NCI-H446 treated with DMSO at 0.1 percent for 48 hours (cell line): ENCODE measurements at regions not wholly inside any gene's neighbourhood (a gene's known extent, or its start where the extent isn't known, plus 50 kb on each side); places are given as distances from the start of the nearest gene placed in this dataset.
A peak's percentile ranks its signal among the peaks of the same experiment; 100 is the strongest.
"Not testable (repeated sequence)": the region's sequence is repeated elsewhere in the genome, so short reads cannot be mapped to it uniquely, and the experiment has no call there.

Experiments used
- DNase-seq: peaks from one replicate; lab custom pipeline; 2025; lab: John Stamatoyannopoulos, UW

DNA sequence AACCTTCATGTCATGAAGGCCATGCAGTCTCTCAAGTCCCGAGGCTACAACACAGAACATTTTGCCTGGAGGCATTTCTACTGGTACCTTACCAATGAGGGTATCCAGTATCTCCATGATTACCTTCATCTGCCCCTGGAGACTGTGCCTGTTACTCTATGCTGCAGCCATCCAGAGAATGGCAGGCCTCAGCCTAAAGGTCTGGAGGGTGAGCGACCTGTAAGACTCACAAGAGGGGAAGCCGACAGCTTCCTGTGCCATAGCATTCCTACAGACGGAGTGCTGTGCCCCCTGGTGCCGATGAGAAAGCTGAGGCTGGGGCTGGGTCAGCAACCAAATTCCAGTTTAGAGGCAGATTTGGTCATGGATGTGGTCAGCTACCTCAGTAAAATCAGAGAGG lies 51.3 kb upstream of the CADPS start:
- no peak for DNase-seq

DNA sequence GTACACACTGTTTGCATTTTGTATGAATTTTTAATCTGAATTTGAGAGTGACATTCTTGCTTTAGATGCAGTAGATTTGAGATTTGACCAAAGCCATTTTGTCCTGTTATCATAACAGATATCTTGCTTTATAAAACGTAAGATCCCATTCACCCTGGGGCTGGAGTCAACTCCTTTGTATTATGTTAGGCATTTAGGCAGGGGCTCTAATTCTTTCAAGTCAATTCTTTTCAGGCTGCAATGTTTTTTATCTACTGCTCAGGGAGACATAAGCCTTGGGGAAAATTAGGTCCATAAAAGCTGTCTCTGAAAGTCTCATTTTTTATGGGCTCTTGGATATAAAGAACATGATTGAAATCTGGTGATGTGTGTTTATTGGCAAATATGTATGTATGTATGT lies 53.0 kb upstream of the CADPS start:
- no peak for DNase-seq

DNA sequence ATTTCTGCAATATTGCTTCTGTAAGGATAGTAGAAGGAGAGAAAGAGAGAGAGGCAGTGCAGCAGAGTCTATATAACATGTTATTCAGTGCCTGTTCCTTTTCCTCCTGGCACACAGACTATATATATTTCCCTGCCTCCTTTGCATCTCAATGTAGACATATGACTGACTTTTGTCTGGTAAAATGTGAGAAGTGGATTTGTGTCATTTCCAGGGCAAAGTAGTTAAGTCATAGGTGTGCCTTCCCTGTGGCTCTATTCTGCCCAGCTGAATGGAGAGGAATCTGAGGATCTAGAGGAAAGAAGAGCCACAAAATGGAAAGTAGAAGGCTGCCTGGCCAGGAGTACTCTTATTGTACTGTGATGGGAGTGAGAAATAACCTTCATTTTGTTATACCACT lies 54.6 kb upstream of the CADPS start:
- DNase-seq, result no peak

DNA sequence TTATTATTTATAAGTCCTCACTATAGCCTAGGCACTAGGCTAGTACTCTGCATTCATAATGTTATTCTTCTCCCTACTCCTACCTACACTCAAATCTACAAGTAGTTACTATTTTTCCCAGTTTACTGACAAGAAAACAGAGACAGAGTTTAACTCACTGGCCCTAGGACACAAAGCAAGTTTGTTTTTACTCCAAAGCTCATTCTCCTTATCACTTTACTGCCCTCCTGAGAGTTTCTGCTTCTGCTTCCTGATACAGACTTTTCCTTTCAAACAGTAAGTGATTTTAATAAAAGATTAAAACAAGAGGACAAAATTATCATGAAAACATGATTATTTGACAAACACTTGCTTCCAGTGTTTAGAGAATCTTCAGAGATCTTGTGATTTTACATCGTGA lies 60.6 kb upstream of the CADPS start:
- no peak for DNase-seq

DNA sequence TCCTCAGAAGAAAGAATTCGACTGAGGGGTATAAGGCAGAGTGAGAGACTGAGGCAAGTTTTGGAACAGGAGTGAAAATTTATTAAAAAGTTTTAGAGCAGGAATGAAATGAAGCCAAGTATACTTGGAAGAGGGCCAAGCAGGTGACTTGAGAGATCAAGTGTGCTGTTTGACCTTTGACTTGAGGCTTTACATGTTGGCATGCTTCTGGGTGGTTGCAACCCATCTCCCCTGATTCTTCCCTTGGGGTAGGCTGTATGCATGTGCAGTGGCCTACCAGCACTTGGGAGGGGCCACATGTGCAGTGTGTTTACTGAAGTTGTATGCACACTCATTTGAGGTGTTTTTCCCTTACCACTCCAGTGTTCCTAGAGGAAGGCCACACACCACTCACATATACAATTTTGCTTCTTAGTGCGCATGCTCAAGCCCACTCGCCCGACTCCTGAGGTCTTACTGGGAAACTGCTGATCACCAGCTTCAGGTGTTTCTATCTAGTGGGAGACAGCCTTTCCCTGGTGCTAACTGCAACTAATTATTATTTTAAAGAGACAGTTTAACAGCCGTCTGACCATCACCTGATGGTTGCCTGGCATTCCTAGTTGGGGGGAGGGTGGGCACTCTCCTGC lies 61.5 kb upstream of the CADPS start:
- no peak for DNase-seq

- DNase-seq, result no peak
These were observed 63.4 kb upstream of the CADPS start for GRCh38 chr3:62938583-62938982.

DNA sequence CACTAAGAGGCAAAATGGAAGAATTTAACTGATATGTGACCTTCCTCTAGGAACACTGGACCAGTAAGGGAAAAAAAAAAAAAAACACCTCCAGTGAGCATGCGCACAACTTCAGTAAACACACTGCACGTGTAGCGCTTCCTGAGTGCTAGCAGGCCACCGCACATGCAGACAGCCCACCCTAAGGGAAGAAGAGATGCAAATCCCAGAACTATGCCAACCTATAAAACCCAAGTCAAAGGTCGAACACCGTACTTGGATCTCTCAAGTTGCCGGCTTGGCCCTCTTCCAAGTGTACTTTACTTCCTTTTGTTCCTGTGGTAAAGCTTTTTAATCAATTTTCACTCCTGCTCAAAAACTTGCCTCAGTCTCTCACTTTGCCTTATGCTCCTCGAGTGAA lies 64.5 kb upstream of the CADPS start:
- no peak for DNase-seq

- no peak for DNase-seq
These were observed 65.8 kb upstream of the CADPS start for GRCh38 chr3:62940771-62941563.

- no peak for DNase-seq
These were observed 67.0 kb upstream of the CADPS start for GRCh38 chr3:62942227-62942626.

DNA sequence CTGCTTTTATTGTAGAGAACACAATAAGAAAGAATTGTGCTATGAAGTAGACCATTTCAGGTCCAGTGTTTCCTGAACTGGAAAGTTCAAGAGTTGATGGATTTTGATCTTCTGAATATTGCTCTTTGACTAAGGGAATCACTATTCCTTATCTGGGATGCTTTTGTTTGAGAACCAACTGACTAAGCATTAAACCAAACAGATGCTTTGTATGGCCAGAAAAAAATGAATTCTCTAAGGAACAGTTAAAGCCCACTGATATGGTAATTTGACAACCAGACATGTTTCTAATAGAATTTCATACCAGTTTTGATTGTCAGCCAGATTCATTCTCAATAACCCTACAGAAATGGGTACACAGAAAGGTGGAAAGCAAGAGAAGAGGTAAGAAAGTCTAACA lies 67.5 kb upstream of the CADPS start:
- no peak for DNase-seq

GRCh38 chr3:62948921-62949320 lies 73.7 kb upstream of the CADPS start:
- no peak for DNase-seq

GRCh38 chr3:62950210-62950609 lies 75.0 kb upstream of the CADPS start:
- DNase-seq, result no peak

DNA sequence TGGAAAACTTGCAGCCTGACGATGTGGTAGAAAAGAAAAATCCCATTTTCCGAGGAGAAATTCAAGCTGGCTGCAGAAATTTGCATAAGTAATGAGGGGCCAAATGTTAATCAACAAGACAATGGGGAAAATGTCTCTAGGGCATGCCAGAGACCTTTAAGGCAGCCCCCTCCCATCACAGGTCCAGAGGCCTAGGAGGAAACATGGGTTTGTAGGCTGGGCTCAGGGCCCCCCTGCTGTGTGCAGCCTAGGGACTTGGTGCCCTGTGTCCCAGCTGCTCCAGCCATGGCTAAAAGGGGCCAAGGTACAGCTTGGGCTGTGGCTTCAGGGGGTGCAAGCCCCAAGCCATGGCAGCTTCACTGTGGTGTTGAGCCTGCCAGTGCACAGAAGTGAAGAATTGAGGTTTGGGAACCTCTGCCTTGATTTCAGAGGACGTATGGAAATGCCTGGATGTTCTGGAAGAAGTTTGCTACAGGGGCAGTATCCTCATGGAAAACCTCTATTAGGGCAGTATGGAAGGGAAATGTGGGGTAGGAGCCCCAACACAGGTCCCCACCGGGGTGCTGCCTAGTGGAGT lies 75.9 kb upstream of the CADPS start:
- DNase-seq, result no peak

GRCh38 chr3:62951880-62952279 lies 76.7 kb upstream of the CADPS start:
- DNase-seq, result not testable (repeated sequence)

GRCh38 chr3:62954580-62954979 lies 79.4 kb upstream of the CADPS start:
- peak; percentile 29 for DNase-seq

DNA sequence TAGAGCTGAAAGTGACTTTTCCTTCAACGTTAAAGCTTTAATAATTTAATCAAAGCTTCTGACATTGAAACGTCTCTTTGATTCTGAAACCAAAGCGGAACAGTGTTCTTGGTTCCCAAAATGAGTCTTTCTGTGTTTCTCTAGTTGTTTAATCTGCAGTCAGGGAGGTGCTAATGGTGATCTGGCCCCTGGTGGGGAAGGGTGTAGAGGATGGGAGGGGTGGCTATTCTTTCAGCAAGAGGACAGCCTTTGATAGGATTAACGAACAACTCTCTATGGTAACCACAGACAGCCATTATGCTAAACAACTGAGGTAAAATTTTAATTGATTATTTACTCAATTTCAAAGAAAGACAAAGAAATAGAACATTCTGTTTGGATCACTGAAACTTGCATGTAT lies 79.9 kb upstream of the CADPS start:
- DNase-seq, result no peak

DNA sequence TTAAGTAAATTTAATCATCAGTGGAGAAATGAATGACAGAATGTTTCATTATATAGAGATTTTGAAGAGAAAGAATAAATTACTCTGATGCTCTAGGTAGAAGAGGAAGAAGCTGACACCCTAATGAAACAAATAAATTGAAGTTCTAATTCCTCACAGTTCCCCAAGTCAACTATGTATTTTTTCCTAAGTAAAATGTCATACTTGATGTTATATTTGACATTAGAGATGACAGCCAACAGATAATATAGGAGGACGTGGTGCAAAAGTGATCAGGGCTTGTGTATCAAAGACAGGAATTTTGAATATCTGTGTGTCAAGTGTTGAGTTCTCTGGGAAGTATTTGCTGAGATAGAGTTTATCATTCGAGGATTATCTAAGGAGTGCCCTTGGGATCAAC lies 81.2 kb upstream of the CADPS start:
- DNase-seq, result no peak

- DNase-seq, result no peak
These were observed 86.8 kb upstream of the CADPS start for GRCh38 chr3:62961874-62962556.

GRCh38 chr3:62962714-62963113 lies 87.5 kb upstream of the CADPS start:
- no peak for DNase-seq

- DNase-seq, result no peak
These were observed 90.1 kb upstream of the CADPS start for GRCh38 chr3:62965311-62965710.

DNA sequence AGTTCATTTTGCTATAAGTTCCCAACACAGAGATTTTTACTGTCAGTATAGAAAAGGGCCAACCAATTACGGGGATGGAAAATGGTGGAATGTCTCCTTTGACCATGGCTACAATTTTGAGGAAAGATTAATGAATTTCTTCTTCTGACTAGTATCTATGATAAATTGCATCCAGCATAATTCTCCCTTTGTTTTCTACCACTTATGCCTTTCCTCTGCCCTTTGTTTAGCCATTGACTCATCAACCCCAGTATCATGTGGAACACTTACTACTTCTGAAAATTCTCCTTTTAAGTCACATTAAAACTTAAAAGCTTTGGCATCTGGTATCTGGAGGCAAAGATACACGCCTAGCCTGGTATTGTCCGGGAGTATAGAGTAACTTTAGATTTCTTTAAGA lies 92.9 kb upstream of the CADPS start:
- no peak for DNase-seq

GRCh38 chr3:62970648-62971047 lies 95.4 kb upstream of the CADPS start:
- DNase-seq, result no peak

DNA sequence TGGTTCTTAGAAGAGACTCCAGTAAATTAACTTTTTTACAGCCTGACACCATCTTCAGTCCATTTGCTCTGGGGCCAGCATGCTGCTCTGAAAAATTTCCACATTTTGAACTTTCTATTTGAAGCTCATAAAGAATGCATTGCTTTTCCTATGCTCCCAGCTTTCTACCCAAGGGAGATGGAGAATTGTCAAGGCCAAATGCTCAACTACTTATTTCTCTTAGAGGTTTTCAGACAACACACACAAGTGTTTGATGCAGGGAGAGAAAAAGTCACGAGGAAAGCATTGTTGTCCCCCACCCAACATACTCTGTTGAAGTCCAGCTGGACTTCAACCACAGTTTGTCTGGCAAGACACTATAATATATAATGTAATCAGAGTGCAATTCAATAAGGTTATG lies 100.3 kb upstream of the CADPS start:
- no peak for DNase-seq
